ENCODE measurements at regions not wholly inside any gene's neighbourhood (a gene's known extent, or its start where the extent isn't known, plus 50 kb on each side); places are given as distances from the start of the nearest gene placed in this dataset.

DNA sequence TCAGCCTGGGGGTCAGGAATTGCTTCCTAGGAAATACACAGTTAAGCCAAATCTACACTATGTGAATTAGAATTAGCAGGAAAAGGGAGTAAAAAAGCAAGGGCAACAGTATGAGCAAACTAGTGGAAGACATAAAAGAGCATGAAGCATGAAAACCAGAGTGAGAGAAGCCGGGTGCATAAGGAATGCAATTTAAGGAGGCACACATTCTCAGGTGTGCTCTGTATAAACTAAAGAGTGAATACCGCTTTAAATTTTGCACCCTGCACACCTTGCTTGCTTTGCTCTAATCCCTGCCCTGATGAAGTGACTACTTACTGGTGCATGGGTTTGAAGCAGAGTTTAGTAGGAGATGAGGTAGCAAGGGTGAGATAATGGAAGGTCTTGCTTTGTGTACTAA lies 65.7 kb upstream of the EPHA4 start:
- TF ChIP-seq, protein P1, sequence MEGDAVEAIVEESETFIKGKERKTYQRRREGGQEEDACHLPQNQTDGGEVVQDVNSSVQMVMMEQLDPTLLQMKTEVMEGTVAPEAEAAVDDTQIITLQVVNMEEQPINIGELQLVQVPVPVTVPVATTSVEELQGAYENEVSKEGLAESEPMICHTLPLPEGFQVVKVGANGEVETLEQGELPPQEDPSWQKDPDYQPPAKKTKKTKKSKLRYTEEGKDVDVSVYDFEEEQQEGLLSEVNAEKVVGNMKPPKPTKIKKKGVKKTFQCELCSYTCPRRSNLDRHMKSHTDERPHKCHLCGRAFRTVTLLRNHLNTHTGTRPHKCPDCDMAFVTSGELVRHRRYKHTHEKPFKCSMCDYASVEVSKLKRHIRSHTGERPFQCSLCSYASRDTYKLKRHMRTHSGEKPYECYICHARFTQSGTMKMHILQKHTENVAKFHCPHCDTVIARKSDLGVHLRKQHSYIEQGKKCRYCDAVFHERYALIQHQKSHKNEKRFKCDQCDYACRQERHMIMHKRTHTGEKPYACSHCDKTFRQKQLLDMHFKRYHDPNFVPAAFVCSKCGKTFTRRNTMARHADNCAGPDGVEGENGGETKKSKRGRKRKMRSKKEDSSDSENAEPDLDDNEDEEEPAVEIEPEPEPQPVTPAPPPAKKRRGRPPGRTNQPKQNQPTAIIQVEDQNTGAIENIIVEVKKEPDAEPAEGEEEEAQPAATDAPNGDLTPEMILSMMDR (IDR thresholded peaks at IDR 0.05), result no peak
- no peak for TF ChIP-seq POLR2A (IDR thresholded peaks at IDR 0.05)
- TF ChIP-seq EP300 (IDR thresholded peaks at IDR 0.05), result no peak

Data from tibial nerve (tissue), 4 donors.